HepG2 (cell line): ENCODE measurements at regions not wholly inside any gene's neighbourhood (a gene's known extent, or its start where the extent isn't known, plus 50 kb on each side); places are given as distances from the start of the nearest gene placed in this dataset.

ENCODE experiments used
- ATAC-seq: fragments of 200-7000 bp; cut with Tn5 transposase; 3 replicates; pipeline ENCODE4 v1.9.1; 2020; ENCODE audit warnings: mild to moderate bottlenecking, moderate library complexity
- BruUV-seq: library from RNA; stranded (reverse); fragments of 400-500 nt; replicated peaks from 2 replicates; lab custom pipeline; 2021; lab: Mats Ljungman, UMichigan
- CTCF ChIA-PET: fragments of 300-600 bp; formaldehyde crosslinking; extraction: SDS; loops from one replicate; lab custom pipeline; 2021; ENCODE audit warnings: low total read pairs, inconsistent platforms, low intra/inter-chr PET ratio; lab: Yijun Ruan, JAX
- POLR2A ChIA-PET: fragments of 350-600 bp; sonication (Branson Sonifier 250); formaldehyde crosslinking; loops from one replicate; lab custom pipeline; 2020; ENCODE audit warnings: antibody characterized with exemption, inconsistent platforms; lab: Yijun Ruan, JAX
- DNase-seq: peaks from one replicate; pipeline ENCODE4 v3.0.0-alpha.2; 2015; ENCODE audit warnings: low spot score
- FAIRE-seq: peaks from 3 replicates; lab custom pipeline; 2011; peaks lifted over from hg19 to GRCh38; lab: Jason Lieb, UNC
- H2AFZ ChIP-seq: one replicate; pipeline ENCODE4 v1.6.1; 2011; ENCODE audit warnings: low read length, inconsistent platforms
- H3K27ac ChIP-seq: fragments of 300-600 bp; 3 replicates; pipeline ENCODE4 v1.8.0; 2011; ENCODE audit warnings: mixed run types, mild to moderate bottlenecking, mixed read lengths, low read length, inconsistent platforms; ENCODE audit not compliant: insufficient read depth; ENCODE audit errors: extremely low read length
- H3K27me3 ChIP-seq, 2 experiments: fragments of 200-600 bp in 1 of 2; 2 replicates in 1 of 2; 3 replicates in 1 of 2; pipeline versions ENCODE4 v1.6.0 to v1.8.0; 2011; ENCODE audit warnings: low read length in 2 of 2, mild to moderate bottlenecking in 2 of 2, moderate library complexity in 2 of 2, inconsistent platforms in 1 of 2; ENCODE audit not compliant: insufficient read depth in 2 of 2, control insufficient read depth in 1 of 2
- H3K36me3 ChIP-seq, 2 experiments: fragments of 200-600 bp in 1 of 2; replicated peaks in 1 of 2; 2 replicates in 1 of 2; 3 replicates in 1 of 2; pipeline versions ENCODE4 v1.5.1 to v1.8.0; 2011; ENCODE audit warnings: low read length in 2 of 2, inconsistent platforms in 1 of 2; ENCODE audit not compliant: insufficient read depth in 2 of 2, control insufficient read depth in 1 of 2
- H3K4me1 ChIP-seq: 2 replicates; pipeline ENCODE4 v1.5.1; 2012; ENCODE audit warnings: low read length, inconsistent platforms; ENCODE audit not compliant: insufficient read depth
- H3K4me2 ChIP-seq: 2 replicates; pipeline ENCODE4 v1.6.0; 2011; ENCODE audit warnings: low read depth, low read length, inconsistent platforms
- H3K4me3 ChIP-seq, 3 experiments: fragments of 200-600 bp in 1 of 3; sonication (generic), shearing (Covaris generic) in 1 of 3; replicated peaks in 1 of 3; 2 replicates each; pipeline ENCODE4 v1.5.1; 2011 to 2016; ENCODE audit warnings: low read length in 3 of 3, inconsistent platforms in 2 of 3, low read depth in 2 of 3, mild to moderate bottlenecking in 2 of 3, control low read depth in 1 of 3, mixed read lengths in 1 of 3; ENCODE audit not compliant: insufficient read depth in 1 of 3
- H3K79me2 ChIP-seq: one replicate; pipeline ENCODE4 v1.6.1; 2011; ENCODE audit warnings: low read length, inconsistent platforms; ENCODE audit not compliant: insufficient read depth
- H3K9ac ChIP-seq: 2 replicates; pipeline ENCODE4 v1.6.0; 2011; ENCODE audit warnings: mild to moderate bottlenecking, low read depth, low read length, inconsistent platforms; ENCODE audit not compliant: insufficient read depth
- H3K9me3 ChIP-seq: 2 replicates; pipeline ENCODE4 v1.5.1; 2012; ENCODE audit warnings: mild to moderate bottlenecking, low read length
- H4K20me1 ChIP-seq: 2 replicates; pipeline ENCODE4 v1.6.0; 2011; ENCODE audit warnings: inconsistent platforms, mild to moderate bottlenecking, low read length, moderate library complexity; ENCODE audit not compliant: insufficient read depth
- ISL2 ChIP-seq: sonication (generic); formaldehyde crosslinking; IDR thresholded peaks from 2 replicates; pipeline ENCODE4 v1.5.0; 2020; ENCODE audit warnings: missing genetic modification reagents
- MAFK ChIP-seq, 2 experiments: IDR thresholded peaks in 1 of 2; conservative IDR thresholded peaks in 1 of 2; 2 replicates each; pipeline ENCODE4 v1.6.1; 2011; ENCODE audit warnings: improper control_type of control experiment in 2 of 2, low read length in 2 of 2
- PREB ChIP-seq: sonication (generic); formaldehyde crosslinking; IDR thresholded peaks from 2 replicates; pipeline ENCODE4 v1.4.0; 2020; ENCODE audit warnings: missing genetic modification reagents
- ZNF251 ChIP-seq: sonication (generic); formaldehyde crosslinking; IDR thresholded peaks from 2 replicates; pipeline ENCODE4 v1.9.0; 2021; ENCODE audit warnings: mild to moderate bottlenecking, missing genetic modification reagents
- WGBS: methylation state at CpG from one replicate; pipeline ENCODE4 v1.1.6; 2017; ENCODE audit warnings: low lambda C conversion rate; 5-methylcytosine and 5-hydroxymethylcytosine counted together
- in situ Hi-C: cut with HindIII; loops from 2 replicates; pipeline ENCODE4 v1.10.0; 2017; ENCODE audit warnings: low pct_unique_long_range_greater_than_20kb; ENCODE audit not compliant: extremely low pct_ligation_motif_present
- intact Hi-C: fragments of 100-400 bp; cut with micrococcal nuclease; formaldehyde crosslinking; loops from one replicate; pipeline ENCODE4 v1.10.0; 2022; ENCODE audit not compliant: unreplicated experiment

GRCh38 chr10:10233229-10233628, 784.4 kb upstream of the CELF2 start:
- ChIA-PET POLR2A (no interaction called here), CTCF (no interaction called here)
- Histone ChIP-seq H3K27me3 (no peaks in the 10 kb centered on the region), H4K20me1 (no peaks in the 10 kb centered on the region), H3K79me2 (no peaks in the 10 kb centered on the region), H3K36me3 (no peaks in the 10 kb centered on the region), H3K4me1 (no peaks in the 10 kb centered on the region), H3K9me3 (peaks cover 86% of the 10 kb centered on the region), H3K9ac (no peak overlapping the region), H3K4me3 (no peak overlapping the region), H2AFZ (no peak overlapping the region), H3K27ac (no peak overlapping the region), H3K4me2 (no peak overlapping the region)
- in situ Hi-C loops (no loop called here), intact Hi-C loops (no loop called here)
- no TSS peak for BruUV-seq
- TF ChIP-seq ISL2 (CRISPR knock-in tag) (no peak), MAFK (conservative IDR thresholded peaks at IDR 0.05 in 1 of 2, IDR thresholded peaks at IDR 0.05 in 1 of 2; ENCODE audit: low read length in 2 of 2) (peak in 1 of 2 experiments; percentile 13; a peak in 1 of 4 replicates)
- ATAC-seq (no peak), DNase-seq (no peak), FAIRE-seq (no peak)
- WGBS: 16% methylated on average over 2 of the region's 2 CpGs

GRCh38 chr10:10235003-10235402, 782.7 kb upstream of the CELF2 start:
- Histone ChIP-seq H3K4me3 (no peak overlapping the region), H3K9ac (no peak overlapping the region), H3K27me3 (no peaks in the 10 kb centered on the region)
- no peak for TF ChIP-seq PREB (CRISPR knock-in tag)
- no peak for TF ChIP-seq ZNF251 (CRISPR knock-in tag)
- TF ChIP-seq, all 625 proteins: peak for 0
- intact Hi-C loops: no loop called here
- ATAC-seq (no peak), DNase-seq (no peak), FAIRE-seq (no peak)
- H3K4me1 ChIP-seq: no peaks in the 10 kb centered on the region
- H4K20me1 ChIP-seq: no peaks in the 10 kb centered on the region
- ChIA-PET CTCF (no interaction called here), POLR2A (no interaction called here)
- no TSS peak for BruUV-seq
- no peak overlapping the region for H3K27ac ChIP-seq
- 2% methylated on average over 3 of the region's 3 CpGs for WGBS
- no peaks in the 10 kb centered on the region for H3K36me3 ChIP-seq
- in situ Hi-C loops: no loop called here
- no peak overlapping the region for H3K4me2 ChIP-seq
- no peak overlapping the region for H2AFZ ChIP-seq
- no peaks in the 10 kb centered on the region for H3K79me2 ChIP-seq
- H3K9me3 ChIP-seq: peaks cover 84% of the 10 kb centered on the region
